ENCODE measurements at regions not wholly inside any gene's neighbourhood (a gene's known extent, or its start where the extent isn't known, plus 50 kb on each side); places are given as distances from the start of the nearest gene placed in this dataset.
"Not testable (repeated sequence)": the region's sequence is repeated elsewhere in the genome, so short reads cannot be mapped to it uniquely, and the experiment has no call there.

- Mint-ChIP-seq H3K36me3 (no peaks in the 10 kb centered on the region), H3K27me3 (ENCODE audit: low read depth in 3 of 3) (peaks cover 6 to 9% (median 8%) of the 10 kb centered on the region in 3 donors), H3K9me3 (peaks cover 0 to 26% (median 11%) of the 10 kb centered on the region in 7 donors), H3K27ac (no peak overlapping the region), H3K4me3 (no peak overlapping the region), H3K4me1 (peaks cover 11% of the 10 kb centered on the region)
- no peak overlapping the region for H3K27ac ChIP-seq (ENCODE audit: low read depth in 1 of 2, low read length in 2 of 2)
- no peak overlapping the region for H3K9ac ChIP-seq (ENCODE audit: insufficient read depth, low read length, poor library complexity, severe bottlenecking)
- H3K9me3 ChIP-seq (replicated peaks in 1 of 2; ENCODE audit: control insufficient read depth in 1 of 2, insufficient read depth in 1 of 2, low read length in 2 of 2): peaks cover 4 to 18% of the 10 kb centered on the region in 2 donors
- H3K36me3 ChIP-seq (replicated peaks in 1 of 2; ENCODE audit: control insufficient read depth in 1 of 2, insufficient read depth in 2 of 2, low read length in 2 of 2): no peaks in the 10 kb centered on the region
- no peak overlapping the region for H3K4me3 ChIP-seq (replicated peaks in 1 of 3; ENCODE audit: low read depth in 2 of 3, low read length in 3 of 3)
- intact Hi-C loops (cut with micrococcal nuclease): no loop called here
- peaks cover 0 to 6% of the 10 kb centered on the region in 2 donors for H3K4me1 ChIP-seq (ENCODE audit: control insufficient read depth in 1 of 2, insufficient read depth in 2 of 2, low read length in 2 of 2)
- TF ChIP-seq CTCF (IDR thresholded peaks at IDR 0.05): no peak
- no peaks in the 10 kb centered on the region for H3K79me2 ChIP-seq (ENCODE audit: insufficient read depth, low read length)
- H3K27me3 ChIP-seq (ENCODE audit: control insufficient read depth in 2 of 2, insufficient read depth in 2 of 2, low read length in 2 of 2): peaks cover 0 to 4% of the 10 kb centered on the region in 2 donors
- H4K20me1 ChIP-seq (ENCODE audit: insufficient read depth, low read length): no peaks in the 10 kb centered on the region
- no peak overlapping the region for H2AFZ ChIP-seq (ENCODE audit: insufficient read depth, low read depth, low read length, poor library complexity, severe bottlenecking)
- no peak for DNase-seq
- WGBS (ENCODE audit: insufficient coverage): no CpG with 5 or more reads among the region's 1 CpG
- no peak overlapping the region for H3K4me2 ChIP-seq (replicated peaks; ENCODE audit: extremely low read depth, low read length, poor library complexity, severe bottlenecking)
Measured at GRCh38 chr7:149681274-149681673, 92.1 kb downstream of the ZNF467 start.

- peaks cover 0 to 26% (median 11%) of the 10 kb centered on the region in 7 donors for H3K9me3 Mint-ChIP-seq
- no peak overlapping the region for H3K27ac Mint-ChIP-seq
- Histone ChIP-seq H3K27me3 (ENCODE audit: control insufficient read depth in 2 of 2, insufficient read depth in 2 of 2, low read length in 2 of 2) (peaks cover 0 to 4% of the 10 kb centered on the region in 2 donors), H3K4me1 (ENCODE audit: control insufficient read depth in 1 of 2, insufficient read depth in 2 of 2, low read length in 2 of 2) (no peaks in the 10 kb centered on the region), H3K36me3 (replicated peaks in 1 of 2; ENCODE audit: control insufficient read depth in 1 of 2, insufficient read depth in 2 of 2, low read length in 2 of 2) (no peaks in the 10 kb centered on the region), H3K4me2 (replicated peaks; ENCODE audit: extremely low read depth, low read length, poor library complexity, severe bottlenecking) (no peak overlapping the region), H3K79me2 (ENCODE audit: insufficient read depth, low read length) (no peaks in the 10 kb centered on the region), H3K27ac (ENCODE audit: low read depth in 1 of 2, low read length in 2 of 2) (no peak overlapping the region), H3K9ac (ENCODE audit: insufficient read depth, low read length, poor library complexity, severe bottlenecking) (no peak overlapping the region), H2AFZ (ENCODE audit: insufficient read depth, low read depth, low read length, poor library complexity, severe bottlenecking) (no peak overlapping the region), H4K20me1 (ENCODE audit: insufficient read depth, low read length) (no peaks in the 10 kb centered on the region), H3K4me3 (replicated peaks in 1 of 3; ENCODE audit: low read depth in 2 of 3, low read length in 3 of 3) (no peak overlapping the region), H3K9me3 (replicated peaks in 1 of 2; ENCODE audit: control insufficient read depth in 1 of 2, insufficient read depth in 1 of 2, low read length in 2 of 2) (peaks cover 4 to 18% of the 10 kb centered on the region in 2 donors)
- DNase-seq: no peak
- WGBS (ENCODE audit: insufficient coverage): no CpG with 5 or more reads among the region's 2 CpGs
- H3K4me3 Mint-ChIP-seq: no peak overlapping the region
- H3K36me3 Mint-ChIP-seq: no peaks in the 10 kb centered on the region
- intact Hi-C loops (cut with micrococcal nuclease): no loop called here
- H3K27me3 Mint-ChIP-seq (ENCODE audit: low read depth in 3 of 3): peaks cover 6 to 9% (median 8%) of the 10 kb centered on the region in 3 donors
- no peak for TF ChIP-seq CTCF (IDR thresholded peaks at IDR 0.05)
- peaks cover 4% of the 10 kb centered on the region for H3K4me1 Mint-ChIP-seq
Measured at GRCh38 chr7:149680331-149681025, 92.9 kb downstream of the ZNF467 start.

- not testable (repeated sequence) for H3K27ac Mint-ChIP-seq
- peaks cover 11 to 17% (median 12%) of the 10 kb centered on the region in 3 donors for H3K27me3 Mint-ChIP-seq (ENCODE audit: low read depth in 3 of 3)
Measured at GRCh38 chr7:149674728-149675385, 98.5 kb downstream of the ZNF467 start.

More at GRCh38 chr7:149674728-149675385, 98.5 kb downstream of the ZNF467 start:
- H3K4me3 ChIP-seq (replicated peaks in 1 of 3; ENCODE audit: low read depth in 2 of 3, low read length in 3 of 3); H3K4me3 Mint-ChIP-seq; H4K20me1 ChIP-seq (ENCODE audit: insufficient read depth, low read length); H3K36me3 ChIP-seq (replicated peaks in 1 of 2; ENCODE audit: control insufficient read depth in 1 of 2, insufficient read depth in 2 of 2, low read length in 2 of 2); H3K4me1 ChIP-seq (ENCODE audit: control insufficient read depth in 1 of 2, insufficient read depth in 2 of 2, low read length in 2 of 2); DNase-seq; intact Hi-C loops (cut with micrococcal nuclease); H2AFZ ChIP-seq (ENCODE audit: insufficient read depth, low read depth, low read length, poor library complexity, severe bottlenecking); H3K4me1 Mint-ChIP-seq; H3K27me3 ChIP-seq (ENCODE audit: control insufficient read depth in 2 of 2, insufficient read depth in 2 of 2, low read length in 2 of 2); H3K36me3 Mint-ChIP-seq; H3K9me3 ChIP-seq (replicated peaks in 1 of 2; ENCODE audit: control insufficient read depth in 1 of 2, insufficient read depth in 1 of 2, low read length in 2 of 2); H3K27ac ChIP-seq (ENCODE audit: low read depth in 1 of 2, low read length in 2 of 2); H3K9ac ChIP-seq (ENCODE audit: insufficient read depth, low read length, poor library complexity, severe bottlenecking); H3K79me2 ChIP-seq (ENCODE audit: insufficient read depth, low read length); H3K4me2 ChIP-seq (replicated peaks; ENCODE audit: extremely low read depth, low read length, poor library complexity, severe bottlenecking): not testable (repeated sequence)
- H3K9me3 Mint-ChIP-seq: peaks cover 0 to 11% (median 2%) of the 10 kb centered on the region in 7 donors
- WGBS (ENCODE audit: insufficient coverage): 96% methylated on average over 9 of the region's 10 CpGs

All from CD14-positive monocyte (primary cell).